GM21390 (cell line): ENCODE measurements at regions not wholly inside any gene's neighbourhood (a gene's known extent, or its start where the extent isn't known, plus 50 kb on each side); places are given as distances from the start of the nearest gene placed in this dataset.

ENCODE experiments used
- ATAC-seq: cut with Tn5 transposase; IDR thresholded peaks from one replicate; pipeline ENCODE4 v1.9.1; 2021; ENCODE audit not compliant: unreplicated experiment

GRCh38 chr2:118300832-118301231 is 212.6 kb downstream of the INSIG2 start:
- ATAC-seq: no peak

- no peak for ATAC-seq
Measured at GRCh38 chr2:118296663-118297062, 208.4 kb downstream of the INSIG2 start.

- no peak for ATAC-seq
Measured at GRCh38 chr2:118295592-118296390, 207.5 kb downstream of the INSIG2 start.

- ATAC-seq: no peak
Measured at GRCh38 chr2:118294063-118294462, 205.8 kb downstream of the INSIG2 start.

GRCh38 chr2:118292991-118293390 is 204.7 kb downstream of the INSIG2 start:
- no peak for ATAC-seq

- ATAC-seq: no peak
Measured at GRCh38 chr2:118291251-118291880, 203.1 kb downstream of the INSIG2 start.

GRCh38 chr2:118290411-118291250 is 202.4 kb downstream of the INSIG2 start:
- no peak for ATAC-seq

GRCh38 chr2:118279005-118279404 is 190.7 kb downstream of the INSIG2 start:
- ATAC-seq: no peak

GRCh38 chr2:118278046-118278445 is 189.8 kb downstream of the INSIG2 start:
- ATAC-seq: no peak

- no peak for ATAC-seq
Measured at GRCh38 chr2:118274841-118275510, 186.7 kb downstream of the INSIG2 start.

- ATAC-seq: no peak
Measured at GRCh38 chr2:118272391-118272790, 184.1 kb downstream of the INSIG2 start.

GRCh38 chr2:118269408-118270051 is 181.3 kb downstream of the INSIG2 start:
- ATAC-seq: no peak

GRCh38 chr2:118268268-118268667 is 180.0 kb downstream of the INSIG2 start:
- no peak for ATAC-seq

GRCh38 chr2:118265873-118266455 is 177.7 kb downstream of the INSIG2 start:
- no peak for ATAC-seq

GRCh38 chr2:118264232-118264990 is 176.1 kb downstream of the INSIG2 start:
- no peak for ATAC-seq

GRCh38 chr2:118257696-118258095 is 169.4 kb downstream of the INSIG2 start:
- no peak for ATAC-seq

GRCh38 chr2:118255771-118256372 is 167.6 kb downstream of the INSIG2 start:
- no peak for ATAC-seq

GRCh38 chr2:118255301-118255700 is 167.0 kb downstream of the INSIG2 start:
- no peak for ATAC-seq

GRCh38 chr2:118254116-118254515 is 165.8 kb downstream of the INSIG2 start:
- ATAC-seq: no peak
